ENCODE measurements at regions not wholly inside any gene's neighbourhood (a gene's known extent, or its start where the extent isn't known, plus 50 kb on each side); places are given as distances from the start of the nearest gene placed in this dataset.
"Not testable (repeated sequence)": the region's sequence is repeated elsewhere in the genome, so short reads cannot be mapped to it uniquely, and the experiment has no call there.

DNA sequence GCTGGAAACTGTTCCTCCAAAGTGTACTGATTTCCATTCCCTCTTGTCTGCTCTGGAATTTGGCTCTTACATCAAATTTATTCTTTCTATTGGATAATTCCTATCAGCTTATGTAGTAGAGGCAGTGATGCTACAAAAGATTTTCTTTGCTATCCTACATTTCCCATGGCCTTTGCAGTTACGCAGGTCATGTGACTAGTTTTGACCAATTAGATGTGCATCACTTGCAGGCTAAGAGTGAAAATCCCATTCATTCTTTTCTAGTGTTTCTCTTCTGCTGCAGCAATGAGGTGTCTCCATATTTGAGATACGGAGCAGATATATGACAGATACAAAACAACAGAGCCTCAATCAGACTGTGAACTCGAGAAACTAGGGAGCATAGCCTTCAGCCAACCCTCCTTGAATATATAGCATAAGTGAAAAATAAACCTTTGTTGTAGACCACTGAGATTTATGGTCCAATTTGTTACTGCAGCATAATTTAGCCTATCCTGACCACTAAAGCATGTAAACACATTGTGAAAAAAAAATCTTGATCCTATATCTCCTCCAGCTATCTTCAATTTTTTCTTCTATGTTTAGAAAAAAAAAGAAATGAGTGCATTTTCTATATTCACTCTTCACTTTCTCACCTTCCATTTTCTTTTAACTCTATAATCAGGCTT, 102.0 kb downstream of the HNMT start:
- TF ChIP-seq, protein P1, sequence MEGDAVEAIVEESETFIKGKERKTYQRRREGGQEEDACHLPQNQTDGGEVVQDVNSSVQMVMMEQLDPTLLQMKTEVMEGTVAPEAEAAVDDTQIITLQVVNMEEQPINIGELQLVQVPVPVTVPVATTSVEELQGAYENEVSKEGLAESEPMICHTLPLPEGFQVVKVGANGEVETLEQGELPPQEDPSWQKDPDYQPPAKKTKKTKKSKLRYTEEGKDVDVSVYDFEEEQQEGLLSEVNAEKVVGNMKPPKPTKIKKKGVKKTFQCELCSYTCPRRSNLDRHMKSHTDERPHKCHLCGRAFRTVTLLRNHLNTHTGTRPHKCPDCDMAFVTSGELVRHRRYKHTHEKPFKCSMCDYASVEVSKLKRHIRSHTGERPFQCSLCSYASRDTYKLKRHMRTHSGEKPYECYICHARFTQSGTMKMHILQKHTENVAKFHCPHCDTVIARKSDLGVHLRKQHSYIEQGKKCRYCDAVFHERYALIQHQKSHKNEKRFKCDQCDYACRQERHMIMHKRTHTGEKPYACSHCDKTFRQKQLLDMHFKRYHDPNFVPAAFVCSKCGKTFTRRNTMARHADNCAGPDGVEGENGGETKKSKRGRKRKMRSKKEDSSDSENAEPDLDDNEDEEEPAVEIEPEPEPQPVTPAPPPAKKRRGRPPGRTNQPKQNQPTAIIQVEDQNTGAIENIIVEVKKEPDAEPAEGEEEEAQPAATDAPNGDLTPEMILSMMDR (IDR thresholded peaks at IDR 0.05; ENCODE audit: control insufficient read depth, insufficient read depth, low read depth, low read length, missing control alignments) = no peak
- no peak overlapping the region for H3K4me3 ChIP-seq (ENCODE audit: control insufficient read depth, low read depth, low read length)
- no peak for DNase-seq (ENCODE audit: low read depth)

DNA sequence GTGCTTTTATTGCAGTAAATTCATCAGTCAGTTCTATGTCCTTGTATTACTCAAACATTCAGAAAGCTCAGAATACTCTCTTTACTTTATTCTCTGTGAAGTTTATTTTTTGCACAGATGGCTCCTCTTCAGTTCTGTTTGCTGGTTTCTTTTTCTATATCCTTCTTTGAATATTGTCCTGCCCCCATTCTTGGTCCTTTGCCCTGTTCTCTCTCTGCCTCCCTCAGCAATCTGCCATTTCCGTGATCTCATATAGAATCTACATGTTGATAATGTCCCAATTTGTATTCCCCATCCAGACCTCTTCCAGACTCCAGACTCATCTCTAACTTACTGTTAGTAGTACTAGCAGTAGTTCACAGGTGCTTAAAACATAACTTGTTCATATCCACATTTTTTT, 102.6 kb downstream of the HNMT start:
- TF ChIP-seq, protein P1 (IDR thresholded peaks at IDR 0.05; ENCODE audit: control insufficient read depth, insufficient read depth, low read depth, low read length, missing control alignments) = no peak

DNA sequence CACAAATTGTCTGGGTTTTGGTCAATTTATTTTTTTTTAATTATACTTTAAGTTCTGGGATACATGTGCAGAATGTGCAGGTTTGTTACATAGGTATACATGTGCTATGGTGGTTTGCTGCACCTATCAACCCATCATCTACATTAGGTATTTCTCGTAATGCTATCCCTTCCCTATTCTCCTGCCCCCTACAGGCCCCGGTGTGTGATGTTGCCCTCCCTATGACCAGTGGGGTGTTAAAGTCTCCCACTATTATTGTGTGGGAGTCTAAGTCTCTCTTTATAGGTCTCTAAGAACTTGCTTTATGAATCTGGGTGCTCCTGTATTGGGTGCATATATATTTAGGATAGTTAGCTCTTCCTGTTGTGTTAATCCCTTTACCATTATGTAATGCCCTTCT, 104.4 kb downstream of the HNMT start:
- H3K4me3 ChIP-seq (ENCODE audit: control insufficient read depth, low read depth, low read length); DNase-seq (ENCODE audit: low read depth): not testable (repeated sequence)

More for the DNA sequence above, 102.6 kb downstream of the HNMT start:
- H3K4me3 ChIP-seq (ENCODE audit: control insufficient read depth, low read depth, low read length) = no peak overlapping the region
- no peak for DNase-seq (ENCODE audit: low read depth)

DNA sequence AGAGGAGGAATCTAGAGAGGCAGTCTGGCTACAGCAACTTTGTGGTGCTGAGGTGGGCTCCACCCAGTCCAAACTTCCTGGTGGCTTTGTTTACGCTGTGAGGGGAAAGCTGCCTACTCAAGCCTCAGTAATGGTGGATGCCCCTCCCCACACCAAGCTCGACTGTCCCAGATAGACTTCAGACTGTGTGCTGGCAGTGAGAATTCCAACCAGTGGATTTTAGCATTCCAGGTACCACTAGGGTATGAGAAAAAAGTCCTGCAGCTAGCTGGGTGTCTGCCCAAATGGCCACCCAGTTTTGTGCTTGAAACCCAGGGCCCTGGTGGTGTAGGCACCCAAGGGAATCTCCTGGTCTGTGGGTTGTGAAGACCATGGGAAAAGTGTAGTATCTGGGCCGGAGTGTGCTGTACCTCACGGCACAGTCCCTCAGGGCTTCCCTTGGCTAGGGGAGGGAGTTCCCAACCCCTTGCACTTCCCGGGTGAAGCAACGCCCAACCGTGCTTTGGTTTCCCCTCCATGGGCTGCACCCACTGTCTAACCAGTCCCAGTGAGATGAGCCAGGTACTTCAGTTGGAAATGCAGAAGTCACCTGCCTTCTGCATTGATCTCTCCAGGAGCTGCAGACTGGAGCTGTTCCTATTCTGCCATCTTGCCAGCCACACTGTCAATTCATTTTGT, 106.9 kb downstream of the HNMT start:
- H3K4me3 ChIP-seq (ENCODE audit: control insufficient read depth, low read depth, low read length); DNase-seq (ENCODE audit: low read depth): not testable (repeated sequence)

DNA sequence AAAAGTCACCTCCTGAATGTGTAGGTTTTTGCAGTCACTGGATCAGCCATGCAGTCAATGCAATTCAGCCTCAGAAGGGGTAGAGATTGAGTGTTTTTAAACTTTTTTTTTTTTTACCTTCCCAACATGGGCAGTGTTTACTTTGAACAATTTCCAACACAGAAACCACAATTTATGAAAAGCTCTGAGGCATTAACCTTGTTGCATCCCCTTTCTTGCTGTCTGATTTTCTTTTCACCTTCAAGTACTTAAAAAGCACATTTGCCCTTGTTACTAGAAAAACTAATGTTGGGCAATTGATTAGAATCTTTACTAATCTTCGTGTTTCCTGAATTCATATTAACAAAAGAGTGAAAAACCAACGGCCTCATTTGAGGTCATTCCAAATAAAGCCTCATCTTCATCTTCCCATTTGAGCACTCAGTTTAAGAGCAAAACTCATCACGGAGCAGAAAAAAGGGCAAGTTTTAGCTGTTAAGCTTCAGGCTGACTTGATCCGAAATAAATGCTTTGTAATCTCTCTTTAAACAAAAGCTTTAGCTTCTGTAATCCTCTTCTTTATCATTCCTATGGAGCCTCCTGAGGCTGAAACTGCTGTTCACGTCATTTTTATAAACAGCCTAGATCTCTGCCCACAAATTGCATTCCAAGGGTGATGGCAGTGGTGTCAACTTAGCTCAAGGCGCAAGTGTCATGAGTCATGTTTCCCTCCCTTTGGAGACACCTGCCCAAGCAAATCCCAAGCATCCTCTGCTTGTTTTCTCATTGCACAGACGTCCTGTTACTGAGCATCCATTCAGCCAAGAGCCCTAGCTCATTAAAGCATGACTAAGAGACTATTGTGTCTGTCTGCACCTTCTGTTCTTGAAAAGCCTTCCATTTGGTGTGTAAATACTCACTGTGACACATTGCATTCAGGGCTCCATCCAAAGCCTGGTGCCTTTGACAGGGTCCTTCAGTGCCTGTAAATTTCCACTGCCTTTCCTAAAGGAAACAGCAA, 107.7 kb downstream of the HNMT start:
- TF ChIP-seq, protein P1 (IDR thresholded peaks at IDR 0.05; ENCODE audit: control insufficient read depth, insufficient read depth, low read depth, low read length, missing control alignments) = no peak
- DNase-seq (ENCODE audit: low read depth) = no peak
- no peak overlapping the region for H3K4me3 ChIP-seq (ENCODE audit: control insufficient read depth, low read depth, low read length)

DNA sequence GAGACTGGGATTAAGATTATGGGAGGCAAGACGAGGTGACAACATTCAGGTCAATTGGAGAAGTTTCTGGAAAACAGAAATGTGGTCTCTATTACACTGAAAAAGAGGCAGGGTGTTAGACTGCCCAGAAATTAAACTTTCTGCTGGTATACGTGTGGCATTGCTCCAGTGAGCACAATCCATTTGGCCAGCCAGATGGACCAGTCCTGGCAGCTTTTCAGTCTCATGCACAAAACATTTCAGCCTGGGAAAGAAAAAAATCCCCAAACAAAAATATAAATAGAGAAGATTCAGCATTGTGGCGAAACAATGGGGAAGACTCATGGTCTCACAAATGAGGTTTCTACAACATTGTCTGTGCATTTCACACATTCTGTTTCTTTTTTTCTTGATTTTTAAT, 113.9 kb downstream of the HNMT start:
- no peak overlapping the region for H3K4me3 ChIP-seq (ENCODE audit: control insufficient read depth, low read depth, low read length)
- no peak for DNase-seq (ENCODE audit: low read depth)
- TF ChIP-seq, protein P1 (IDR thresholded peaks at IDR 0.05; ENCODE audit: control insufficient read depth, insufficient read depth, low read depth, low read length, missing control alignments) = no peak

DNA sequence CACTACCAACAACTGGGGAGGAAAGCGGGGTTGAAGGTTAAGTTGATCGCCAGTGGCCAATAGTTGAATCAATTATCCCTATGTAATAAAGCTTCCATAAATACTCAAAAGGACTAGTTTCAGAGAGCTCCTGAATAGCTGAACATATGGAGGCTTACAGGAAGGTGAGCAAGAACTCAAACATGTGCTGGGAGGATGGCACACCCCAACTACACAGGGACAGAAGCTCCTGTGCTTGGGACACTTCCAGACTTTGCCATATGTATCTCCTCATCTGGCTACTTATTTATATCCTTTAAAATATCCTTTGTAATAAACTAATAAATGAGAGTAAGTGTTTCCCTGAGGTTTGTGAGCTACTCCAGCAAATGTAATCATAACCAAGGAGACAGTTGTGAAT, 115.7 kb downstream of the HNMT start:
- TF ChIP-seq, protein P1 (IDR thresholded peaks at IDR 0.05; ENCODE audit: control insufficient read depth, insufficient read depth, low read depth, low read length, missing control alignments) = no peak
- no peak for DNase-seq (ENCODE audit: low read depth)

More for the DNA sequence above, 115.7 kb downstream of the HNMT start:
- no peak overlapping the region for H3K4me3 ChIP-seq (ENCODE audit: control insufficient read depth, low read depth, low read length)

Data from AG09309 (cell line).